ENCODE measurements at regions not wholly inside any gene's neighbourhood (a gene's known extent, or its start where the extent isn't known, plus 50 kb on each side); places are given as distances from the start of the nearest gene placed in this dataset.

DNA sequence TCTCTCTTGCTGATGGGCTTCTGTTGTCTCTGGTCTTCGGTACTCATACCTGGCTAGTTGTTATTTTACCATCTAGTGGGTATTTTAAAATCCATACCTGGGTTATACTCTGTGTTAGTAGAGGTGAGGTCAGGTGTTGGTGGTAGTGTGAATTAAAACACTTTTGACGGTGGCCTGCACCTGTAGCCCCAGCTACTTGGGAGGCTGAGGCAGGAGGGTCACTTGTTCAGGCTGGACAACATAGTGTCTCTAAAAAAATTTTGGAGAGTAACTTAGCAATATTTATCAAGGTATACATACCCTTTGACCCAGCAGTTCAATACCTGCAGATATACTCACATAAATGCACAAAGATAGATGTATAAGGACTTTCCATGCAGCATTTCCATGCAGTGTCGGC lies 55.4 kb downstream of the GSX1 start:
- TF ChIP-seq, protein P1, sequence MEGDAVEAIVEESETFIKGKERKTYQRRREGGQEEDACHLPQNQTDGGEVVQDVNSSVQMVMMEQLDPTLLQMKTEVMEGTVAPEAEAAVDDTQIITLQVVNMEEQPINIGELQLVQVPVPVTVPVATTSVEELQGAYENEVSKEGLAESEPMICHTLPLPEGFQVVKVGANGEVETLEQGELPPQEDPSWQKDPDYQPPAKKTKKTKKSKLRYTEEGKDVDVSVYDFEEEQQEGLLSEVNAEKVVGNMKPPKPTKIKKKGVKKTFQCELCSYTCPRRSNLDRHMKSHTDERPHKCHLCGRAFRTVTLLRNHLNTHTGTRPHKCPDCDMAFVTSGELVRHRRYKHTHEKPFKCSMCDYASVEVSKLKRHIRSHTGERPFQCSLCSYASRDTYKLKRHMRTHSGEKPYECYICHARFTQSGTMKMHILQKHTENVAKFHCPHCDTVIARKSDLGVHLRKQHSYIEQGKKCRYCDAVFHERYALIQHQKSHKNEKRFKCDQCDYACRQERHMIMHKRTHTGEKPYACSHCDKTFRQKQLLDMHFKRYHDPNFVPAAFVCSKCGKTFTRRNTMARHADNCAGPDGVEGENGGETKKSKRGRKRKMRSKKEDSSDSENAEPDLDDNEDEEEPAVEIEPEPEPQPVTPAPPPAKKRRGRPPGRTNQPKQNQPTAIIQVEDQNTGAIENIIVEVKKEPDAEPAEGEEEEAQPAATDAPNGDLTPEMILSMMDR (IDR thresholded peaks at IDR 0.05; ENCODE audit: low read depth, low read length), result no peak
- DNase-seq, result no peak
- H3K9me3 ChIP-seq, result peaks cover 4% of the 10 kb centered on the region; the same call in 1 of the 2 replicates
- H3K4me1 ChIP-seq, result no peaks in the 10 kb centered on the region
- H3K27me3 ChIP-seq, result peaks cover 50% of the 10 kb centered on the region
- H3K4me3 ChIP-seq (ENCODE audit: low read depth, low read length), result no peak overlapping the region
- H3K36me3 ChIP-seq, result no peaks in the 10 kb centered on the region

- H3K4me3 ChIP-seq (ENCODE audit: low read depth, low read length), result no peak overlapping the region
- TF ChIP-seq, protein P1 (IDR thresholded peaks at IDR 0.05; ENCODE audit: low read depth, low read length), result no peak
- H3K9me3 ChIP-seq, result no peaks in the 10 kb centered on the region
- H3K4me1 ChIP-seq, result no peaks in the 10 kb centered on the region
- peaks cover 84% of the 10 kb centered on the region for H3K27me3 ChIP-seq
- DNase-seq, result no peak
- no peaks in the 10 kb centered on the region for H3K36me3 ChIP-seq
These were observed 59.0 kb downstream of the GSX1 start for GRCh38 chr13:27851096-27851850.

GRCh38 chr13:27852491-27852890 lies 60.2 kb downstream of the GSX1 start:
- Histone ChIP-seq H3K4me3 (ENCODE audit: low read depth, low read length) (no peak overlapping the region), H3K27me3 (peaks cover 81% of the 10 kb centered on the region), H3K4me1 (no peaks in the 10 kb centered on the region), H3K36me3 (no peaks in the 10 kb centered on the region), H3K9me3 (no peaks in the 10 kb centered on the region)
- TF ChIP-seq, protein P1 (IDR thresholded peaks at IDR 0.05; ENCODE audit: low read depth, low read length), result no peak
- no peak for DNase-seq

DNA sequence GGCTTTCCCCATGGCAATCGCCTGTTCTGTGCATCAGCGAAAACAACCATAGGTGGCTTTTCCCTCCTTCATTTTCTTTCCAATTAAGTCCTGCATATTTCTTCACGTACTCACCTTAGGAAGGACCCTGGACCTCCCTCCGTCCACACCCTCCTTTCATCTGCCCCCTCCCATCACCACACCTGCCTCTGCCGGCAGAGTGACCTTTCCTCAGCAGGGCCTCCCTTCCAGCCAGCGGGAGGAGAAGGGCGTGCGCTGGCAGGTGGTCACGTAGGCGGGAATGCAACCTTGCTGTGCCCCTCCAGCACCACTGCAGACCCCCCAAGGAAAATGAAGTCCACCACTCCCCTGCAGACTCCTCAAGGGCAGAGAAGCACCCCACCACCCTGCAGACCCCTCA lies 61.1 kb downstream of the GSX1 start:
- H3K4me3 ChIP-seq (ENCODE audit: low read depth, low read length), result no peak overlapping the region
- peaks cover 73% of the 10 kb centered on the region for H3K27me3 ChIP-seq
- DNase-seq, result no peak
- TF ChIP-seq, protein P1 (IDR thresholded peaks at IDR 0.05; ENCODE audit: low read depth, low read length), result no peak
- H3K4me1 ChIP-seq, result no peaks in the 10 kb centered on the region
- no peaks in the 10 kb centered on the region for H3K36me3 ChIP-seq
- H3K9me3 ChIP-seq, result no peaks in the 10 kb centered on the region

DNA sequence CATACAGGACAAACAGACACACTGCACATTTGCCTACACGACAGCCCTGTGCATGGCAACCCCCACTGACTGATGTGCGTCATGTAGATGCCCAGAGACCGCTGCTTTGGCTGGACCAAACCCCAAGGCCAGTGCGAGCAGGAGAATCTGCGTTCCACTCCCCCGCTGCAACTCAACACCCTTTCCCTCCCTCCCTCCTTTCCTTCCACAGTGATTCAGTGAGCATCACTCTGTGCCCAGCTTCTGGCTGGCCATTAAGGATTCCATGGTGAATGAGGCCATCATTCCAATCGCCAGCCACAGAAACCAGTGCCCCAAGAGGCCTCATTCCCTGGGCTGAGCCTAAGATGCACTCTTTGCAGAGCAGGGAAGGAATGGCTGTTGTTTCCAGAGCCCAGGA lies 61.6 kb downstream of the GSX1 start:
- Histone ChIP-seq H3K36me3 (no peaks in the 10 kb centered on the region), H3K27me3 (peaks cover 71% of the 10 kb centered on the region), H3K4me3 (ENCODE audit: low read depth, low read length) (no peak overlapping the region), H3K4me1 (no peaks in the 10 kb centered on the region), H3K9me3 (no peaks in the 10 kb centered on the region)
- DNase-seq, result no peak
- TF ChIP-seq, protein P1 (IDR thresholded peaks at IDR 0.05; ENCODE audit: low read depth, low read length), result no peak

- Histone ChIP-seq H3K36me3 (no peaks in the 10 kb centered on the region), H3K4me3 (ENCODE audit: low read depth, low read length) (no peak overlapping the region), H3K27me3 (peaks cover 71% of the 10 kb centered on the region), H3K4me1 (no peaks in the 10 kb centered on the region), H3K9me3 (no peaks in the 10 kb centered on the region)
- TF ChIP-seq, protein P1 (IDR thresholded peaks at IDR 0.05; ENCODE audit: low read depth, low read length), result no peak
- no peak for DNase-seq
These were observed 62.3 kb downstream of the GSX1 start for GRCh38 chr13:27854606-27855005.
